Osteoblast (primary cell): ENCODE measurements at regions not wholly inside any gene's neighbourhood (a gene's known extent, or its start where the extent isn't known, plus 50 kb on each side); places are given as distances from the start of the nearest gene placed in this dataset.
"Not testable (repeated sequence)": the region's sequence is repeated elsewhere in the genome, so short reads cannot be mapped to it uniquely, and the experiment has no call there.

Experiments used
- DNase-seq: peaks from one replicate; pipeline ENCODE4 v3.0.0; 2011; ENCODE audit warnings: low spot score, mixed read lengths; ENCODE audit not compliant: insufficient read length; ENCODE audit errors: missing footprints
- H2AFZ ChIP-seq: 2 replicates; pipeline ENCODE4 v1.6.0; 2011; ENCODE audit warnings: mild to moderate bottlenecking, low read length
- H3K27ac ChIP-seq: 2 replicates; pipeline ENCODE4 v1.5.1; 2011; ENCODE audit warnings: mild to moderate bottlenecking, low read depth, low read length, moderate library complexity
- H3K27me3 ChIP-seq: 2 replicates; pipeline ENCODE4 v1.6.0; 2012; ENCODE audit warnings: mild to moderate bottlenecking, control low read depth, inconsistent platforms, low read length, moderate library complexity; ENCODE audit not compliant: insufficient read depth
- H3K36me3 ChIP-seq: 2 replicates; pipeline ENCODE4 v1.5.1; 2011; ENCODE audit warnings: mild to moderate bottlenecking, low read length, control low read depth, moderate library complexity; ENCODE audit not compliant: insufficient read depth
- H3K4me1 ChIP-seq: 2 replicates; pipeline ENCODE4 v1.5.1; 2011; ENCODE audit warnings: mild to moderate bottlenecking, low read length, control low read depth, moderate library complexity; ENCODE audit not compliant: insufficient read depth
- H3K4me2 ChIP-seq: 2 replicates; pipeline ENCODE4 v1.6.0; 2011; ENCODE audit warnings: mild to moderate bottlenecking, low read length; ENCODE audit not compliant: insufficient read depth
- H3K4me3 ChIP-seq: fragments of 200-600 bp; sonication (generic); 3 replicates; pipeline ENCODE4 v1.5.1; 2012; ENCODE audit warnings: mild to moderate bottlenecking, low read length, inconsistent platforms; ENCODE audit not compliant: insufficient read depth
- H3K79me2 ChIP-seq: 2 replicates; pipeline ENCODE4 v1.6.0; 2012; ENCODE audit warnings: mild to moderate bottlenecking, low read length, control low read depth, inconsistent platforms; ENCODE audit not compliant: insufficient read depth
- H3K9me3 ChIP-seq: 2 replicates; pipeline ENCODE4 v1.5.1; 2011; ENCODE audit warnings: low read depth, low read length, control low read depth
- H4K20me1 ChIP-seq: 2 replicates; pipeline ENCODE4 v1.6.0; 2012; ENCODE audit warnings: mild to moderate bottlenecking, low read length, control low read depth; ENCODE audit not compliant: insufficient read depth
- TF ChIP-seq, protein P1 (sequence below): IDR thresholded peaks from 2 replicates; pipeline ENCODE4 v1.5.1; 2011; ENCODE audit warnings: mild to moderate bottlenecking, low read depth, low read length, moderate library complexity; ENCODE audit errors: extremely low read depth

DNA sequence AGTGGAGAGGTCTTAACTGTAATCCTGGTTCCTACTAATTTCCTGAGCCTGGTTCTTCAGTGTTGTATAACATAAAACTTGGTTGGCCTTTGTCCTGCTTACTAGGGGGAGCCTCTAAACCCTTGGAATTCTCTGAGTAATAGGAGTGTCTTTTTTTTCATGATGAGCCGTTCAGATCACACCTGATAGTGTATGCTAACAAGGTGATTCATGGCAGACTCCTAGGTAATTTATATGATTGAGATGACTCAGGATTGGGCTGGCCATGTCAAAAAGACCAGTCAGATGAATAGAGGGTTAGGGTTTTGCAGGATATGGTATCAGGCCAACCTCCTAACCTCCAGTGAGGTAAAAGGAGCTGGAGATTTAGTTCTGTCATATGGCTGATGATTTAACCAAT, 135.8 kb upstream of the KLF12 start:
- TF ChIP-seq, protein P1, sequence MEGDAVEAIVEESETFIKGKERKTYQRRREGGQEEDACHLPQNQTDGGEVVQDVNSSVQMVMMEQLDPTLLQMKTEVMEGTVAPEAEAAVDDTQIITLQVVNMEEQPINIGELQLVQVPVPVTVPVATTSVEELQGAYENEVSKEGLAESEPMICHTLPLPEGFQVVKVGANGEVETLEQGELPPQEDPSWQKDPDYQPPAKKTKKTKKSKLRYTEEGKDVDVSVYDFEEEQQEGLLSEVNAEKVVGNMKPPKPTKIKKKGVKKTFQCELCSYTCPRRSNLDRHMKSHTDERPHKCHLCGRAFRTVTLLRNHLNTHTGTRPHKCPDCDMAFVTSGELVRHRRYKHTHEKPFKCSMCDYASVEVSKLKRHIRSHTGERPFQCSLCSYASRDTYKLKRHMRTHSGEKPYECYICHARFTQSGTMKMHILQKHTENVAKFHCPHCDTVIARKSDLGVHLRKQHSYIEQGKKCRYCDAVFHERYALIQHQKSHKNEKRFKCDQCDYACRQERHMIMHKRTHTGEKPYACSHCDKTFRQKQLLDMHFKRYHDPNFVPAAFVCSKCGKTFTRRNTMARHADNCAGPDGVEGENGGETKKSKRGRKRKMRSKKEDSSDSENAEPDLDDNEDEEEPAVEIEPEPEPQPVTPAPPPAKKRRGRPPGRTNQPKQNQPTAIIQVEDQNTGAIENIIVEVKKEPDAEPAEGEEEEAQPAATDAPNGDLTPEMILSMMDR: no peak
- Histone ChIP-seq H3K4me1 (peaks cover 2% of the 10 kb centered on the region), H3K27me3 (no peaks in the 10 kb centered on the region), H3K9me3 (peaks cover 5% of the 10 kb centered on the region), H2AFZ (no peak overlapping the region), H3K36me3 (no peaks in the 10 kb centered on the region), H4K20me1 (no peaks in the 10 kb centered on the region), H3K79me2 (no peaks in the 10 kb centered on the region), H3K4me2 (no peak overlapping the region), H3K27ac (no peak overlapping the region), H3K4me3 (no peak overlapping the region)
- no peak for DNase-seq

DNA sequence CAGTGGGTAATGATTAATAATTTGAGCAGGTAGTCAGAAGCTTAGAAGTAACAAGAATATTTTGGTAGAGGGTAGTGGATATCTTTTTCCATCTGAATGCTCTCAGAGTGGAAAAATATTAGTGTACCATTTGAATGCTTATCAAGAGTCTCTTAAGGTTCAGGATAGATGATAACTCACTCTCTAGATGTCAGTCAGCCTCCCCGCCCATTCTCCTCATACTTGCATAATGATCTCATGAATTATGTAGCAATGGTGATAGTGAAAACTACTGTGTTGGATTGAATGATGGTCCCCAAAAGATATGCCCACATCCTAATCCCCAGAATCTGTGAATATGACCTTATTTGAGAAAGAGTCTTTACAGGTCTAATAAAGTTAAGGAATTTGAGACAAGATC, 132.7 kb upstream of the KLF12 start:
- H3K27ac ChIP-seq: no peak overlapping the region
- DNase-seq: no peak

DNA sequence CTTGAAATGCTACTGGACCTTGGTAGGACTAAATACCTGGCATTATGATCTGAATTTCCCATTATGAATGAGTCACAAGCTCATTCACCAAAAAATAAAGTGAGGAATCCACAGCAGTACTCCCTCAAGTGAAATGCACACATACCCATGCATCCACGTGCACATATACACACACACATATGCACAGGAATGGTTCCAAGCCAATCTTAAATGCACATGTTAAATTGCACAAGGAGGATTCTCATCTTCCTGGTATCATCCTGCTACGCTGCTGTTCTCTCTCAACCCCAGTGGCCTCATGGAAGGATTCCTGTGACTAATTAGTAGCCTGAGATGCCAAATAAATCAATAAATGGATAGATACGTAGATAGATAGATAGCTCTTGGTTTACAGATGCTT, 132.1 kb upstream of the KLF12 start:
- H3K36me3 ChIP-seq: no peaks in the 10 kb centered on the region
- H3K79me2 ChIP-seq: no peaks in the 10 kb centered on the region
- no peaks in the 10 kb centered on the region for H3K4me1 ChIP-seq
- no peaks in the 10 kb centered on the region for H4K20me1 ChIP-seq
- no peak for DNase-seq
- no peak overlapping the region for H3K4me3 ChIP-seq
- no peaks in the 10 kb centered on the region for H3K27me3 ChIP-seq
- H3K9me3 ChIP-seq: peaks cover 3% of the 10 kb centered on the region
- TF ChIP-seq, protein P1: no peak
- no peak overlapping the region for H3K27ac ChIP-seq
- H2AFZ ChIP-seq: no peak overlapping the region
- no peak overlapping the region for H3K4me2 ChIP-seq

More for the DNA sequence above, 132.7 kb upstream of the KLF12 start:
- H4K20me1 ChIP-seq: no peaks in the 10 kb centered on the region
- H3K9me3 ChIP-seq: peaks cover 8% of the 10 kb centered on the region
- no peak overlapping the region for H3K4me3 ChIP-seq
- no peaks in the 10 kb centered on the region for H3K4me1 ChIP-seq
- TF ChIP-seq, protein P1: no peak
- no peaks in the 10 kb centered on the region for H3K79me2 ChIP-seq
- H3K27me3 ChIP-seq: no peaks in the 10 kb centered on the region
- H3K4me2 ChIP-seq: no peak overlapping the region
- H2AFZ ChIP-seq: no peak overlapping the region
- no peaks in the 10 kb centered on the region for H3K36me3 ChIP-seq

DNA sequence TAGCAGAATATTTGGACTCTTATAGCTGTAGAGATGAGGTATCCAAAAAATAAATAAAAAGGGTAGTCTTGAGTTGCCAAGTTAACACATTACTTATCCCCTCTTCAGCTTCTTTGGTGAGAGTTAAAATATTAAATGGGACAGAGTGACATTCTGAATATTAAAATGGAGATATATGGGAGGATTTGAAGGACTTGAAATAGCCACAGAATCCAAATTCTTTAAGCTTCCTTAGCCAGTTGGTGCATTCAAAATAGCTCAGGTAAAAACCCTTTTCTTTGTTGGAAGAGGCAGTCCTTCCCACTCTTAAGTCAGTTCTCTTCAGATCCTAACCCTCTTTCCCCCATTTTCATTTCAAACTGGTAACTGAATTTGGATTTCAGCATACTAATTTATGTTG, 130.1 kb upstream of the KLF12 start:
- H3K4me2 ChIP-seq: no peak overlapping the region
- H3K27ac ChIP-seq: no peak overlapping the region
- no peaks in the 10 kb centered on the region for H4K20me1 ChIP-seq
- no peaks in the 10 kb centered on the region for H3K4me1 ChIP-seq
- H3K27me3 ChIP-seq: no peaks in the 10 kb centered on the region
- H3K79me2 ChIP-seq: no peaks in the 10 kb centered on the region
- H3K9me3 ChIP-seq: peaks cover 3% of the 10 kb centered on the region
- no peaks in the 10 kb centered on the region for H3K36me3 ChIP-seq
- no peak overlapping the region for H2AFZ ChIP-seq
- H3K4me3 ChIP-seq: no peak overlapping the region
- TF ChIP-seq, protein P1: no peak
- DNase-seq: no peak

DNA sequence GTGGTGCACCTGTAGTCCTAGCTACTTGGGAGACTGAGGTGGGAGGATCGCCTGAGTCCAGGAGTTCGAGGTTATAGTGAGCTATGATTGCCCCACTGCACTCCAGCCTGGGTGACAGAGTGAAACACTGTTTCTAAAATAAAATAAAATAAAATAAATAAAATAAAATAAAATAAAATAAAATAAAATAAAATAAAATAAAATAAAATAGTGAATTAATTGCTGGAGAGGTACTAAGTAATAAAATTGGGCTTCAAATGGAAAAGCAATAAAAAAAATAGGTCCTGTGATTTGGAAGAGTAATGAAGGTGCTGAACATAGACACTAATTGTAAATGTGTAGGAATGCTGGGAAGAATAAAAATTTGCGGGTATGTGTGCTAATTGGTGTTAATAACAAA, 126.2 kb upstream of the KLF12 start:
- not testable (repeated sequence) for H3K27me3 ChIP-seq, H3K27ac ChIP-seq, H4K20me1 ChIP-seq, H2AFZ ChIP-seq, H3K4me3 ChIP-seq, H3K79me2 ChIP-seq, DNase-seq, H3K36me3 ChIP-seq, H3K9me3 ChIP-seq, H3K4me2 ChIP-seq
- peaks cover 10% of the 10 kb centered on the region for H3K4me1 ChIP-seq
